ENCODE measurements at regions not wholly inside any gene's neighbourhood (a gene's known extent, or its start where the extent isn't known, plus 50 kb on each side); places are given as distances from the start of the nearest gene placed in this dataset.

DNA sequence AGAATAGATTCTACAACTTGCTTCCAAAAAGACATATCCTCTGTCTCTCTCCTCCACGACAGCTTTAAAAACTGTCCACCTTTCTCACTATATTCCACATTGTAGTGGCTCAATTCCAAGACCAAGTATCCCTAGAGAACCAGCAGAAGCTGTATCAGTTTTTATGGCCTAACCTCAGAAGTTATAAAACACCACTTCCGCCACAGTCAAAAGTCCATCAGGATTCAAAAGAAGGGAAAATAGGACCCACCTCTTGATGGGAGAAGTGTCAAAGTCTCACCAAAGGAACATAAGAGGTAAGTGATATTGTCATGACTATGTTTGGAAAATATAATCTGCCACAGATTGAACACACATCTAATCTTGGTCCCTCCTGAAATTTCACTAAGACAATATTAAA, 299.2 kb upstream of the RGMB start:
- Histone ChIP-seq H3K9ac (ENCODE audit: low read depth, low read length) (no peak overlapping the region), H2BK20ac (ENCODE audit: low read depth, low read length) (no peak overlapping the region), H4K5ac (ENCODE audit: low read depth, low read length) (0 out of 2 replicates have a peak overlapping the region, but pooled peaks have one; percentile 17), H4K91ac (ENCODE audit: insufficient read depth, low read depth, low read length) (no peak overlapping the region), H3K4me2 (ENCODE audit: low read depth, low read length) (no peak overlapping the region), H3K4me1 (ENCODE audit: control insufficient read depth, insufficient read depth, low read length) (peaks cover 3% of the 10 kb centered on the region), H2BK120ac (ENCODE audit: low read depth, low read length) (no peak overlapping the region), H2AK5ac (ENCODE audit: low read depth, low read length) (no peak overlapping the region), H2BK5ac (ENCODE audit: low read depth, low read length, poor library complexity, severe bottlenecking) (no peak overlapping the region), H3K23ac (ENCODE audit: low read depth, low read length) (no peak overlapping the region), H3K79me1 (ENCODE audit: low read depth in 1 of 2, low read length in 2 of 2) (no peaks in the 10 kb centered on the region), H4K8ac (ENCODE audit: low read depth in 2 of 2, low read length in 2 of 2) (no peak overlapping the region), H2AK9ac (replicated peaks; ENCODE audit: low read depth, low read length, poor library complexity) (no peak overlapping the region), H3K27me3 (ENCODE audit: control insufficient read depth, insufficient read depth, low read length) (no peaks in the 10 kb centered on the region), H3K36me3 (ENCODE audit: control insufficient read depth, insufficient read depth, low read length) (no peaks in the 10 kb centered on the region), H3K9me3 (ENCODE audit: control insufficient read depth, insufficient read depth, low read length) (no peaks in the 10 kb centered on the region), H2AFZ (replicated peaks; ENCODE audit: low read length, poor library complexity) (no peak overlapping the region), H4K20me1 (ENCODE audit: insufficient read depth, low read length) (no peaks in the 10 kb centered on the region), H3K4ac (ENCODE audit: low read depth, low read length) (no peak overlapping the region), H3K56ac (ENCODE audit: extremely low read depth, insufficient read depth, low read length) (no peak overlapping the region), H3K27ac (ENCODE audit: insufficient read depth, low read length) (no peak overlapping the region), H3K4me3 (ENCODE audit: insufficient read depth, low read depth, low read length) (no peak overlapping the region), H3K14ac (replicated peaks; ENCODE audit: low read depth, low read length) (no peak overlapping the region), H3K18ac (ENCODE audit: low read depth, low read length) (peak overlapping the region; percentile 28; the same call in 1 of the 2 replicates), H2BK15ac (ENCODE audit: low read depth, low read length) (no peak overlapping the region), H3K9me1 (ENCODE audit: insufficient read depth, low read length) (no peaks in the 10 kb centered on the region)
- DNase-seq (no peak), ATAC-seq (ENCODE audit: low read depth) (no peak)
- TF ChIP-seq RCOR1 (IDR thresholded peaks at IDR 0.05; ENCODE audit: insufficient replicate concordance, low read length) (no peak), POLR2A (IDR thresholded peaks at IDR 0.05; ENCODE audit: low read depth, low read length) (no peak), BHLHE40 (IDR thresholded peaks at IDR 0.05; ENCODE audit: low read depth, low read length) (no peak), CEBPB (IDR thresholded peaks at IDR 0.05; ENCODE audit: low read depth, low read length) (no peak), MAZ (IDR thresholded peaks at IDR 0.05; ENCODE audit: borderline replicate concordance, low read depth, low read length) (no peak), NFE2L2 (IDR thresholded peaks at IDR 0.05; ENCODE audit: low read depth, low read length) (no peak), USF2 (IDR thresholded peaks at IDR 0.05; ENCODE audit: low read depth, low read length) (no peak), RAD21 (IDR thresholded peaks at IDR 0.05; ENCODE audit: low read length) (no peak), MAFK (IDR thresholded peaks at IDR 0.05; ENCODE audit: low read depth, low read length) (no peak), SMC3 (IDR thresholded peaks at IDR 0.05; ENCODE audit: low read depth, low read length) (no peak), CHD1 (IDR thresholded peaks at IDR 0.05; ENCODE audit: low read depth, low read length) (no peak), MXI1 (IDR thresholded peaks at IDR 0.05; ENCODE audit: borderline replicate concordance, low read depth, low read length) (no peak), RFX5 (IDR thresholded peaks at IDR 0.05; ENCODE audit: low read depth, low read length) (no peak), FOS (IDR thresholded peaks at IDR 0.05; ENCODE audit: low read depth, low read length) (no peak)
- TF ChIP-seq, protein P1, sequence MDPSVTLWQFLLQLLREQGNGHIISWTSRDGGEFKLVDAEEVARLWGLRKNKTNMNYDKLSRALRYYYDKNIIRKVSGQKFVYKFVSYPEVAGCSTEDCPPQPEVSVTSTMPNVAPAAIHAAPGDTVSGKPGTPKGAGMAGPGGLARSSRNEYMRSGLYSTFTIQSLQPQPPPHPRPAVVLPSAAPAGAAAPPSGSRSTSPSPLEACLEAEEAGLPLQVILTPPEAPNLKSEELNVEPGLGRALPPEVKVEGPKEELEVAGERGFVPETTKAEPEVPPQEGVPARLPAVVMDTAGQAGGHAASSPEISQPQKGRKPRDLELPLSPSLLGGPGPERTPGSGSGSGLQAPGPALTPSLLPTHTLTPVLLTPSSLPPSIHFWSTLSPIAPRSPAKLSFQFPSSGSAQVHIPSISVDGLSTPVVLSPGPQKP (IDR thresholded peaks at IDR 0.05; ENCODE audit: borderline replicate concordance, low read depth, low read length): no peak
- TF ChIP-seq, protein P2, sequence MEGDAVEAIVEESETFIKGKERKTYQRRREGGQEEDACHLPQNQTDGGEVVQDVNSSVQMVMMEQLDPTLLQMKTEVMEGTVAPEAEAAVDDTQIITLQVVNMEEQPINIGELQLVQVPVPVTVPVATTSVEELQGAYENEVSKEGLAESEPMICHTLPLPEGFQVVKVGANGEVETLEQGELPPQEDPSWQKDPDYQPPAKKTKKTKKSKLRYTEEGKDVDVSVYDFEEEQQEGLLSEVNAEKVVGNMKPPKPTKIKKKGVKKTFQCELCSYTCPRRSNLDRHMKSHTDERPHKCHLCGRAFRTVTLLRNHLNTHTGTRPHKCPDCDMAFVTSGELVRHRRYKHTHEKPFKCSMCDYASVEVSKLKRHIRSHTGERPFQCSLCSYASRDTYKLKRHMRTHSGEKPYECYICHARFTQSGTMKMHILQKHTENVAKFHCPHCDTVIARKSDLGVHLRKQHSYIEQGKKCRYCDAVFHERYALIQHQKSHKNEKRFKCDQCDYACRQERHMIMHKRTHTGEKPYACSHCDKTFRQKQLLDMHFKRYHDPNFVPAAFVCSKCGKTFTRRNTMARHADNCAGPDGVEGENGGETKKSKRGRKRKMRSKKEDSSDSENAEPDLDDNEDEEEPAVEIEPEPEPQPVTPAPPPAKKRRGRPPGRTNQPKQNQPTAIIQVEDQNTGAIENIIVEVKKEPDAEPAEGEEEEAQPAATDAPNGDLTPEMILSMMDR (conservative IDR thresholded peaks at IDR 0.05; ENCODE audit: low read depth, low read length): no peak
- intact Hi-C loops (cut with micrococcal nuclease): no loop called here
- dilution Hi-C loops (cut with HindIII; ENCODE audit: low sequenced_read_pairs, unreplicated experiment): no loop called here
- ChIA-PET CTCF (interaction anchor here (1.6 kb wide), 1 partner anchor 295 kb away, joined by 6 read pairs; no protein-coding TSS in a partner anchor), POLR2A (ENCODE audit: unreplicated experiment) (no interaction called here)
- WGBS, 2 experiments (ENCODE audit: extremely low coverage in 2 of 2, insufficient read length in 1 of 2): 100% methylated on average over 1 of the region's 2 CpGs; no CpG with 5 or more reads in 1 of the 2 experiments
- no TSS peak for BruUV-seq (replicated peaks)
- in situ Hi-C loops (cut with MboI; ENCODE audit: low sequenced_read_pairs): no loop called here
